Endodermal cell (in vitro differentiated cells): ENCODE measurements at regions not wholly inside any gene's neighbourhood (a gene's known extent, or its start where the extent isn't known, plus 50 kb on each side); places are given as distances from the start of the nearest gene placed in this dataset.

Experiments
- DNase-seq: peaks from one replicate; pipeline ENCODE4 v3.0.0-alpha.2; 2017
- H3K27ac ChIP-seq: 2 replicates; pipeline ENCODE4 v1.5.1; 2013; ENCODE audit warnings: mild to moderate bottlenecking, low read depth, low read length, moderate library complexity
- H3K27me3 ChIP-seq: 2 replicates; pipeline ENCODE4 v1.6.1; 2013; ENCODE audit warnings: mild to moderate bottlenecking, low read length, moderate library complexity; ENCODE audit not compliant: insufficient read depth, control insufficient read depth, poor library complexity, severe bottlenecking
- H3K36me3 ChIP-seq: 2 replicates; pipeline ENCODE4 v1.7.0; 2013; ENCODE audit warnings: mild to moderate bottlenecking, low read length, moderate library complexity; ENCODE audit not compliant: control insufficient read depth, insufficient read depth
- H3K4me1 ChIP-seq: one replicate; pipeline ENCODE4 v1.7.0; 2013; ENCODE audit warnings: low read length; ENCODE audit not compliant: control insufficient read depth, insufficient read depth
- H3K4me3 ChIP-seq: 2 replicates; pipeline ENCODE4 v1.5.1; 2013; ENCODE audit warnings: mild to moderate bottlenecking, low read length, moderate library complexity
- H3K9ac ChIP-seq: 2 replicates; pipeline ENCODE4 v1.6.1; 2013; ENCODE audit warnings: mild to moderate bottlenecking, low read length, moderate library complexity; ENCODE audit not compliant: poor library complexity, severe bottlenecking; ENCODE audit errors: extremely low read depth
- H3K9me3 ChIP-seq: 2 replicates; pipeline ENCODE4 v1.6.1; 2013; ENCODE audit warnings: mild to moderate bottlenecking, low read length, moderate library complexity; ENCODE audit not compliant: control insufficient read depth
- H3K27ac Mint-ChIP-seq: 2 replicates; pipeline ENCODE4 v1.8.0; 2020; ENCODE audit warnings: mixed read lengths
- H3K27me3 Mint-ChIP-seq: 2 replicates; pipeline ENCODE4 v1.8.0; 2021; ENCODE audit warnings: mild to moderate bottlenecking, mixed read lengths; ENCODE audit not compliant: insufficient read depth
- H3K36me3 Mint-ChIP-seq: 2 replicates; pipeline ENCODE4 v1.8.0; 2020; ENCODE audit warnings: low read depth, mixed read lengths
- H3K4me1 Mint-ChIP-seq: 2 replicates; pipeline ENCODE4 v1.8.0; 2020; ENCODE audit warnings: mixed read lengths
- H3K4me3 Mint-ChIP-seq: 2 replicates; pipeline ENCODE4 v1.8.0; 2020; ENCODE audit warnings: mild to moderate bottlenecking, moderate library complexity, mixed read lengths
- H3K9me3 Mint-ChIP-seq: 2 replicates; pipeline ENCODE4 v1.8.0; 2020; ENCODE audit warnings: mild to moderate bottlenecking, mixed read lengths
- CTCF ChIP-seq: fragments of 200-600 bp; sonication (generic); conservative IDR thresholded peaks from 2 replicates; pipeline ENCODE4 v1.5.0; 2021; ENCODE audit warnings: antibody characterized with exemption, mild to moderate bottlenecking
- WGBS, 2 experiments: methylation state at CpG; one replicate each; pipeline versions ENCODE4 v1.1.5 to v1.1.7; 2013; ENCODE audit warnings: missing lambda C conversion rate in 2 of 2, mixed read lengths in 1 of 2; ENCODE audit not compliant: insufficient coverage in 1 of 2, insufficient read length in 1 of 2; 5-methylcytosine and 5-hydroxymethylcytosine counted together

DNA sequence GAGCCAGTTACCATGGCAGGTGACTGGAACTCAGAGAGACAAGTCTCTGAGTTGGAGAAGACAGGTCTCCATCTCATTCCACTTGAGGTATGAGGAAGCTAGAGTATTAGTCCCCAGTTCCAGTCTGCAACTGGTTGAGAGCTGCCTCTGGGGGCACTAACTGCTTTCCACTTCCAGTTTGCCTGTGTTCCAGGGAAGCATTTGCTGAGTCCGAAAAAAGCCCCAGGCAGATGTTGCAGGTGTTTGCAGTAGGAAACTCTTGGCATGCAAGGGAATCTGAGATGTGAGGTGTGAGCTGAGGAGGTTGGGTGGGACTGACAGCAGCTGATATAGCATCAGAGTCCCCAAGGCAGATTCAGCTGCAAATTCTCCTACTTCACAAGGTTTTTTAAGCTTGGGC lies 272.2 kb upstream of the CASK start:
- H3K4me1 ChIP-seq = no peaks in the 10 kb centered on the region
- H3K27ac ChIP-seq = no peak overlapping the region
- no peaks in the 10 kb centered on the region for H3K27me3 ChIP-seq
- Mint-ChIP-seq H3K4me1 (no peaks in the 10 kb centered on the region), H3K36me3 (no peaks in the 10 kb centered on the region), H3K27me3 (no peaks in the 10 kb centered on the region), H3K9me3 (peaks cover 47% of the 10 kb centered on the region), H3K27ac (no peak overlapping the region), H3K4me3 (no peak overlapping the region)
- peak; percentile 59 for DNase-seq
- H3K36me3 ChIP-seq = no peaks in the 10 kb centered on the region
- WGBS, 2 experiments = 90% methylated on average over 1 of the region's 1 CpG; no CpG with 5 or more reads in 1 of the 2 experiments
- H3K4me3 ChIP-seq = no peak overlapping the region
- no peaks in the 10 kb centered on the region for H3K9me3 ChIP-seq
- peak; percentile 48 for TF ChIP-seq CTCF
- no peak overlapping the region for H3K9ac ChIP-seq

DNA sequence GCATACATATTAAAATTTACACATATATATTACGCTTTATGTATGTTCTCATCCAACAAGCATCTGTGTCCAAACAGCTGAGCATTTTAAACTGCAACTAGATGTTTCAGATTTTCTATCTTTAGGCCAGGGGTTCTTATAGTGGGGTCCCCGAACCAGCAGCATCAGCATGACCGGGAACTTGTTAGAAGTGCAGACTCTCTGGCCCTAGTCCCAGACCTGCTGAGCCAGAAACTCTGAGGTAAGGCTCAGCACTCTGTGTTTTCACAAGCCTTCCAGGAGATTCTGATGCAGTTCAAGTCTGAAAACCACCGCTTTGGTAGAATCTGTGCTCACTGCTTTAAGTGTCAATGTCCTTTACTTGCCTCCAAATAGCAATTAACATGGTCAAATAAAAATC lies 266.2 kb upstream of the CASK start:
- WGBS, 2 experiments = 83 to 95% methylated on average over 1 to 4 of the region's 4 CpGs

DNA sequence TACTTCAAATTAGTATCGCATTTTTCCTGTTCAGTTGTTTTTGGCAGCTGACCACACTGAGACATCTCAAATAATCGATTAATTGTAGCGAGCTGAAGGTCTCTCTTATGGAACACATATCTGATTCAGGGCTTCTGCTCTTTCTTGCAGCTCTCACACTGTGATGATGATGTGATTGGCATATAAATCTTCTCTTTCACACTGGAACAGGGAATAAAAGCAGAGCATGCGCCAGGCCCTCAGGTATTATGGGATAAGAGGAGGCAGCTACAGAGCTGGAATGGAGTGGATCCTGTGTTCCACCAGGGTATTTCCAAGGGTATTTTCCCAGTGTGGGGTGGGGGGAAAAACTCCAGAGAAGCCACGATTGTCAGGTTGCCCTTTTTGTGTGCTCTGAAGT lies 265.4 kb upstream of the CASK start:
- no peaks in the 10 kb centered on the region for H3K4me1 ChIP-seq
- H3K9me3 ChIP-seq = no peaks in the 10 kb centered on the region
- Mint-ChIP-seq H3K4me3 (no peak overlapping the region), H3K27me3 (no peaks in the 10 kb centered on the region), H3K4me1 (no peaks in the 10 kb centered on the region), H3K9me3 (peaks cover 45% of the 10 kb centered on the region), H3K36me3 (no peaks in the 10 kb centered on the region), H3K27ac (no peak overlapping the region)
- H3K27ac ChIP-seq = no peak overlapping the region
- no peak for DNase-seq
- no peak overlapping the region for H3K4me3 ChIP-seq
- no peak overlapping the region for H3K9ac ChIP-seq
- H3K27me3 ChIP-seq = no peaks in the 10 kb centered on the region
- no peaks in the 10 kb centered on the region for H3K36me3 ChIP-seq
- no peak for TF ChIP-seq CTCF
- 79% methylated on average over 5 of the region's 5 CpGs; no CpG with 5 or more reads in 1 of the 2 experiments for WGBS, 2 experiments

More for the DNA sequence above, 266.2 kb upstream of the CASK start:
- Mint-ChIP-seq H3K27me3 (no peaks in the 10 kb centered on the region), H3K36me3 (no peaks in the 10 kb centered on the region), H3K4me1 (no peaks in the 10 kb centered on the region), H3K9me3 (peaks cover 51% of the 10 kb centered on the region), H3K27ac (no peak overlapping the region), H3K4me3 (no peak overlapping the region)
- Histone ChIP-seq H3K36me3 (no peaks in the 10 kb centered on the region), H3K27me3 (no peaks in the 10 kb centered on the region), H3K4me1 (no peaks in the 10 kb centered on the region), H3K4me3 (no peak overlapping the region), H3K9me3 (no peaks in the 10 kb centered on the region), H3K9ac (no peak overlapping the region), H3K27ac (no peak overlapping the region)
- no peak for TF ChIP-seq CTCF
- DNase-seq = no peak
